ENCODE measurements at regions not wholly inside any gene's neighbourhood (a gene's known extent, or its start where the extent isn't known, plus 50 kb on each side); places are given as distances from the start of the nearest gene placed in this dataset.

GRCh38 chr10:78913219-78914059 is 155.3 kb upstream of the ZMIZ1 start:
- Mint-ChIP-seq H3K9me3 (ENCODE audit: insufficient read depth) (no peaks in the 10 kb centered on the region), H3K27ac (no peak overlapping the region), H3K4me3 (no peak overlapping the region), H3K27me3 (peaks cover 15% of the 10 kb centered on the region), H3K4me1 (peaks cover 6% of the 10 kb centered on the region)
- no peak overlapping the region for H3K27ac ChIP-seq (ENCODE audit: low read length in 2 of 2)
- CTCF ChIA-PET: no interaction called here
- 77% methylated on average over 22 of the region's 28 CpGs for WGBS (ENCODE audit: insufficient coverage)
- ATAC-seq (ENCODE audit: low read depth) (no peak), DNase-seq (no peak)
- no peaks in the 10 kb centered on the region for H3K36me3 ChIP-seq (replicated peaks in 1 of 2; ENCODE audit: control extremely low read depth in 1 of 2, control insufficient read depth in 1 of 2, extremely low read depth in 1 of 2, insufficient read depth in 2 of 2, low read length in 1 of 2)
- no peaks in the 10 kb centered on the region for H4K20me1 ChIP-seq (ENCODE audit: control insufficient read depth, insufficient read depth, low read length, poor library complexity, severe bottlenecking)
- no peak overlapping the region for H3K4me3 ChIP-seq (ENCODE audit: control extremely low read depth in 1 of 5, extremely low read depth in 1 of 5, insufficient read depth in 1 of 5, low read depth in 2 of 5, low read length in 4 of 5)
- peaks cover 0 to 5% (median 0%) of the 10 kb centered on the region in 4 experiments for H3K27me3 ChIP-seq (replicated peaks in 1 of 4; ENCODE audit: control extremely low read depth in 1 of 4, control insufficient read depth in 3 of 4, insufficient read depth in 4 of 4, low read length in 3 of 4)
- intact Hi-C loops (cut with micrococcal nuclease): no loop called here
- POLR2A ChIA-PET: no interaction called here
- H3K4me2 ChIP-seq (replicated peaks; ENCODE audit: low read depth, low read length, poor library complexity, severe bottlenecking): no peak overlapping the region
- H3K9ac ChIP-seq (ENCODE audit: low read length): no peak overlapping the region
- no peak for TF ChIP-seq EZH2 (IDR thresholded peaks at IDR 0.05; ENCODE audit: borderline replicate concordance, insufficient read depth, low read depth, low read length, poor library complexity, severe bottlenecking)
- no peak for TF ChIP-seq CTCF (IDR thresholded peaks at IDR 0.05)
- no peaks in the 10 kb centered on the region for H3K9me3 ChIP-seq (ENCODE audit: control extremely low read depth in 1 of 3, control insufficient read depth in 2 of 3, insufficient read depth in 1 of 3, low read length in 2 of 3)
- peaks cover 0 to 5% of the 10 kb centered on the region in 2 donors for H3K4me1 ChIP-seq (ENCODE audit: control insufficient read depth in 2 of 2, insufficient read depth in 2 of 2, low read length in 2 of 2)
- no peak overlapping the region for H2AFZ ChIP-seq (ENCODE audit: insufficient read depth, low read depth, low read length, poor library complexity, severe bottlenecking)
- no peaks in the 10 kb centered on the region for H3K79me2 ChIP-seq (ENCODE audit: control insufficient read depth, insufficient read depth, low read length)

- H3K36me3 ChIP-seq (replicated peaks in 1 of 2; ENCODE audit: control extremely low read depth in 1 of 2, control insufficient read depth in 1 of 2, extremely low read depth in 1 of 2, insufficient read depth in 2 of 2, low read length in 1 of 2): no peaks in the 10 kb centered on the region
- H3K79me2 ChIP-seq (ENCODE audit: control insufficient read depth, insufficient read depth, low read length): no peaks in the 10 kb centered on the region
- DNase-seq (no peak), ATAC-seq (ENCODE audit: low read depth) (no peak)
- intact Hi-C loops (cut with micrococcal nuclease): no loop called here
- H3K27ac Mint-ChIP-seq: no peak overlapping the region
- TF ChIP-seq EZH2 (IDR thresholded peaks at IDR 0.05; ENCODE audit: borderline replicate concordance, insufficient read depth, low read depth, low read length, poor library complexity, severe bottlenecking) (no peak), CTCF (IDR thresholded peaks at IDR 0.05) (no peak)
- no peak overlapping the region for H3K4me3 Mint-ChIP-seq
- H3K27me3 Mint-ChIP-seq: peaks cover 20% of the 10 kb centered on the region
- peaks cover 6% of the 10 kb centered on the region for H3K4me1 Mint-ChIP-seq
- no peak overlapping the region for H3K4me3 ChIP-seq (ENCODE audit: control extremely low read depth in 1 of 5, extremely low read depth in 1 of 5, insufficient read depth in 1 of 5, low read depth in 2 of 5, low read length in 4 of 5)
- H3K27me3 ChIP-seq (replicated peaks in 1 of 4; ENCODE audit: control extremely low read depth in 1 of 4, control insufficient read depth in 3 of 4, insufficient read depth in 4 of 4, low read length in 3 of 4): peaks cover 0 to 5% (median 0%) of the 10 kb centered on the region in 4 experiments
- POLR2A ChIA-PET: no interaction called here
- no peaks in the 10 kb centered on the region for H3K9me3 ChIP-seq (ENCODE audit: control extremely low read depth in 1 of 3, control insufficient read depth in 2 of 3, insufficient read depth in 1 of 3, low read length in 2 of 3)
- H3K4me2 ChIP-seq (replicated peaks; ENCODE audit: low read depth, low read length, poor library complexity, severe bottlenecking): no peak overlapping the region
- CTCF ChIA-PET: no interaction called here
- H3K9ac ChIP-seq (ENCODE audit: low read length): no peak overlapping the region
- H2AFZ ChIP-seq (ENCODE audit: insufficient read depth, low read depth, low read length, poor library complexity, severe bottlenecking): no peak overlapping the region
- H3K4me1 ChIP-seq (ENCODE audit: control insufficient read depth in 2 of 2, insufficient read depth in 2 of 2, low read length in 2 of 2): peaks cover 0 to 5% of the 10 kb centered on the region in 2 donors
- WGBS (ENCODE audit: insufficient coverage): 81% methylated on average over 10 of the region's 10 CpGs
- H4K20me1 ChIP-seq (ENCODE audit: control insufficient read depth, insufficient read depth, low read length, poor library complexity, severe bottlenecking): no peaks in the 10 kb centered on the region
- no peaks in the 10 kb centered on the region for H3K9me3 Mint-ChIP-seq (ENCODE audit: insufficient read depth)
- H3K27ac ChIP-seq (ENCODE audit: low read length in 2 of 2): no peak overlapping the region
These were observed 154.7 kb upstream of the ZMIZ1 start for GRCh38 chr10:78914060-78914378.
